HFFc6 (cell line): ENCODE measurements at regions not wholly inside any gene's neighbourhood (a gene's known extent, or its start where the extent isn't known, plus 50 kb on each side); places are given as distances from the start of the nearest gene placed in this dataset.

ENCODE experiments used
- DNase-seq: peaks from one replicate; pipeline ENCODE4 v3.0.0-alpha.2; 2018
- H3K27ac Mint-ChIP-seq: 2 replicates; pipeline ENCODE4 v1.8.0; 2020; ENCODE audit warnings: mild to moderate bottlenecking, mixed read lengths
- H3K27me3 Mint-ChIP-seq: 2 replicates; pipeline ENCODE4 v1.8.0; 2021; ENCODE audit warnings: mild to moderate bottlenecking, moderate library complexity, mixed read lengths; ENCODE audit not compliant: insufficient read depth
- H3K36me3 Mint-ChIP-seq: 2 replicates; pipeline ENCODE4 v1.8.0; 2021; ENCODE audit warnings: low read depth, mixed read lengths
- H3K4me1 Mint-ChIP-seq: 2 replicates; pipeline ENCODE4 v1.8.0; 2020; ENCODE audit warnings: low read depth, mixed read lengths
- H3K4me3 Mint-ChIP-seq: 2 replicates; pipeline ENCODE4 v1.8.0; 2020; ENCODE audit warnings: mild to moderate bottlenecking, moderate library complexity, mixed read lengths
- H3K9me3 Mint-ChIP-seq: 2 replicates; pipeline ENCODE4 v1.8.0; 2020; ENCODE audit warnings: mild to moderate bottlenecking, mixed read lengths
- CTCF ChIP-seq: fragments of 200-600 bp; sonication (generic); IDR thresholded peaks from 2 replicates; pipeline ENCODE4 v1.5.0; 2021; ENCODE audit warnings: antibody characterized with exemption, mild to moderate bottlenecking

GRCh38 chr5:174916227-174916626 lies 191.8 kb downstream of the MSX2 start:
- no peaks in the 10 kb centered on the region for H3K36me3 Mint-ChIP-seq
- no peaks in the 10 kb centered on the region for H3K27me3 Mint-ChIP-seq

GRCh38 chr5:174911118-174911517 lies 186.7 kb downstream of the MSX2 start:
- Mint-ChIP-seq H3K36me3 (no peaks in the 10 kb centered on the region), H3K9me3 (peaks cover 9% of the 10 kb centered on the region), H3K27me3 (peaks cover 2% of the 10 kb centered on the region; the same call in 1 of the 2 replicates), H3K4me3 (no peak overlapping the region), H3K4me1 (no peaks in the 10 kb centered on the region), H3K27ac (no peak overlapping the region)
- no peak for DNase-seq
- no peak for TF ChIP-seq CTCF

More at GRCh38 chr5:174916227-174916626, 191.8 kb downstream of the MSX2 start:
- DNase-seq, result no peak
- no peak overlapping the region for H3K4me3 Mint-ChIP-seq
- no peak overlapping the region for H3K27ac Mint-ChIP-seq
- TF ChIP-seq CTCF, result no peak
- peaks cover 28% of the 10 kb centered on the region for H3K9me3 Mint-ChIP-seq
- H3K4me1 Mint-ChIP-seq, result no peaks in the 10 kb centered on the region

GRCh38 chr5:174910245-174910737 lies 185.9 kb downstream of the MSX2 start:
- no peak for DNase-seq
- H3K36me3 Mint-ChIP-seq, result no peaks in the 10 kb centered on the region
- H3K27me3 Mint-ChIP-seq, result peaks cover 2% of the 10 kb centered on the region; the same call in 1 of the 2 replicates
- no peak overlapping the region for H3K27ac Mint-ChIP-seq
- peaks cover 7% of the 10 kb centered on the region for H3K9me3 Mint-ChIP-seq
- H3K4me3 Mint-ChIP-seq, result peak overlapping the region; percentile 23; the same call in 1 of the 2 replicates
- TF ChIP-seq CTCF, result peak; percentile 84
- no peaks in the 10 kb centered on the region for H3K4me1 Mint-ChIP-seq

- Mint-ChIP-seq H3K9me3 (peaks cover 52% of the 10 kb centered on the region), H3K27me3 (no peaks in the 10 kb centered on the region), H3K27ac (no peak overlapping the region), H3K4me3 (no peak overlapping the region), H3K4me1 (no peaks in the 10 kb centered on the region), H3K36me3 (no peaks in the 10 kb centered on the region; the same call in 1 of the 2 replicates)
- no peak for TF ChIP-seq CTCF
- no peak for DNase-seq
Measured at GRCh38 chr5:174903172-174903732, 178.9 kb downstream of the MSX2 start.

GRCh38 chr5:174901336-174901735 lies 177.0 kb downstream of the MSX2 start:
- H3K9me3 Mint-ChIP-seq, result peaks cover 49% of the 10 kb centered on the region
- no peak for TF ChIP-seq CTCF

More at GRCh38 chr5:174901336-174901735, 177.0 kb downstream of the MSX2 start:
- no peak for DNase-seq
- H3K4me1 Mint-ChIP-seq, result no peaks in the 10 kb centered on the region
- H3K27me3 Mint-ChIP-seq, result no peaks in the 10 kb centered on the region
- H3K4me3 Mint-ChIP-seq, result no peak overlapping the region
- no peak overlapping the region for H3K27ac Mint-ChIP-seq
- no peaks in the 10 kb centered on the region; the same call in 1 of the 2 replicates for H3K36me3 Mint-ChIP-seq
